A549 (cell line): ENCODE measurements at regions not wholly inside any gene's neighbourhood (a gene's known extent, or its start where the extent isn't known, plus 50 kb on each side); places are given as distances from the start of the nearest gene placed in this dataset.

ENCODE experiments used
- ATAC-seq, 2 experiments: fragments of 200-7000 bp in 1 of 2; fragments of >200 bp in 1 of 2; cut with Nextera tagmentation in 1 of 2; cut with Tn5 transposase in 1 of 2; 3 replicates each; pipeline versions ENCODE4 v1.8.0 to v1.9.1; 2018 to 2020; ENCODE audit warnings: mild to moderate bottlenecking in 1 of 2, moderate library complexity in 1 of 2
- CTCF ChIA-PET: fragments of 300-600 bp; sonication (Branson Sonifier 250); formaldehyde crosslinking; extraction: SDS; loops from one replicate; lab custom pipeline; 2021; ENCODE audit warnings: antibody characterized with exemption, inconsistent platforms; lab: Yijun Ruan, JAX
- POLR2A ChIA-PET: fragments of 350-600 bp; formaldehyde crosslinking; extraction: SDS; loops from one replicate; lab custom pipeline; 2021; ENCODE audit warnings: antibody characterized with exemption, inconsistent platforms; lab: Yijun Ruan, JAX
- DNase-seq, 2 experiments: peaks; one replicate each; pipeline versions ENCODE4 v3.0.0 to v3.0.0-alpha.2; 2011 to 2016; ENCODE audit warnings: low read depth in 1 of 2, low spot score in 1 of 2
- FAIRE-seq: peaks from 2 replicates; lab custom pipeline; 2011; peaks lifted over from hg19 to GRCh38; lab: Jason Lieb, UNC
- H3K27ac ChIP-seq, 2 experiments: fragments of >200 bp; sonication (Bioruptor Twin); formaldehyde crosslinking; 3 replicates each; pipeline ENCODE4 v1.5.1; 2016 to 2017
- H3K4me1 ChIP-seq: fragments of >200 bp; sonication (Bioruptor Twin); formaldehyde crosslinking; 3 replicates; pipeline ENCODE4 v1.6.1; 2016
- H3K4me2 ChIP-seq: fragments of >200 bp; sonication (Bioruptor Twin); formaldehyde crosslinking; 3 replicates; pipeline ENCODE4 v1.6.1; 2016
- H3K4me3 ChIP-seq: fragments of >200 bp; sonication (Bioruptor Twin); formaldehyde crosslinking; 3 replicates; pipeline ENCODE4 v1.5.1; 2016
- H3K9me3 ChIP-seq: fragments of >200 bp; sonication (Bioruptor Twin); formaldehyde crosslinking; 3 replicates; pipeline ENCODE4 v1.6.1; 2016
- CBX8 ChIP-seq: fragments of 200-600 bp; sonication (generic); IDR thresholded peaks from 2 replicates; pipeline ENCODE4 v1.6.1; 2016
- CEBPB ChIP-seq, 2 experiments: fragments of >200 bp in 1 of 2; sonication (Bioruptor Twin) in 1 of 2; formaldehyde crosslinking in 1 of 2; IDR thresholded peaks; 2 replicates each; pipeline ENCODE4 v1.6.1; 2012 to 2016
- CHD2 ChIP-seq: fragments of 150-350 bp; IDR thresholded peaks from 2 replicates; pipeline ENCODE4 v1.6.1; 2014; ENCODE audit warnings: low read length; ENCODE audit not compliant: partially characterized antibody
- CHD4 ChIP-seq: fragments of 200-600 bp; sonication (generic); IDR thresholded peaks from 2 replicates; pipeline ENCODE4 v1.6.1; 2016; ENCODE audit warnings: antibody characterized with exemption, mild to moderate bottlenecking, borderline replicate concordance
- EHMT2 ChIP-seq: fragments of 200-600 bp; sonication (generic); IDR thresholded peaks from 2 replicates; pipeline ENCODE4 v1.6.1; 2016; ENCODE audit warnings: antibody characterized with exemption, low read depth, mild to moderate bottlenecking, moderate library complexity
- EP300 ChIP-seq, 2 experiments: fragments of >200 bp; sonication (Bioruptor Twin); formaldehyde crosslinking; IDR thresholded peaks; 2 replicates in 1 of 2; 3 replicates in 1 of 2; pipeline ENCODE4 v1.6.1; 2016 to 2017
- ESRRA ChIP-seq: fragments of 150-350 bp; IDR thresholded peaks from 2 replicates; pipeline ENCODE4 v1.6.1; 2014; ENCODE audit warnings: mild to moderate bottlenecking, low read length, borderline replicate concordance
- FOSL2 ChIP-seq, 2 experiments: fragments of 450-650 bp in 1 of 2; fragments of >200 bp in 1 of 2; sonication (Bioruptor Twin) in 1 of 2; formaldehyde crosslinking; IDR thresholded peaks; 2 replicates each; pipeline versions ENCODE4 v1.5.0 to v1.6.1; 2016 to 2020; ENCODE audit warnings: mild to moderate bottlenecking in 1 of 2, moderate library complexity in 1 of 2
- FOXS1 ChIP-seq: fragments of 250-450 bp; sonication (Bioruptor Pico); IDR thresholded peaks from 2 replicates; pipeline ENCODE4 v1.5.0; 2020; ENCODE audit warnings: mild to moderate bottlenecking, moderate library complexity
- HDAC2 ChIP-seq: fragments of 200-600 bp; sonication (generic); IDR thresholded peaks from 2 replicates; pipeline ENCODE4 v1.6.1; 2016
- HES2 ChIP-seq: fragments of >200 bp; sonication (Bioruptor Twin); formaldehyde crosslinking; IDR thresholded peaks from 2 replicates; pipeline ENCODE4 v1.6.1; 2016
- HEYL ChIP-seq: fragments of 250-450 bp; sonication (Bioruptor Pico); IDR thresholded peaks from 2 replicates; pipeline ENCODE4 v1.8.0; 2021; ENCODE audit warnings: mild to moderate bottlenecking, moderate library complexity
- HOXA7 ChIP-seq: fragments of 250-450 bp; sonication (Bioruptor Pico); IDR thresholded peaks from 2 replicates; pipeline ENCODE4 v1.5.0; 2020; ENCODE audit warnings: mild to moderate bottlenecking, moderate library complexity
- HOXB5 ChIP-seq: fragments of 250-450 bp; sonication (Bioruptor Pico); IDR thresholded peaks from 2 replicates; pipeline ENCODE4 v1.5.0; 2020; ENCODE audit warnings: mild to moderate bottlenecking, moderate library complexity
- JUN ChIP-seq, 2 experiments: fragments of >200 bp; sonication (Bioruptor Twin); formaldehyde crosslinking; IDR thresholded peaks; 2 replicates in 1 of 2; 3 replicates in 1 of 2; pipeline ENCODE4 v1.6.1; 2016 to 2017
- KDM1A ChIP-seq: fragments of 200-600 bp; sonication (generic); IDR thresholded peaks from 2 replicates; pipeline ENCODE4 v1.6.1; 2016; ENCODE audit warnings: low read depth, mild to moderate bottlenecking
- MAZ ChIP-seq: fragments of 150-350 bp; IDR thresholded peaks from 2 replicates; pipeline ENCODE4 v1.6.1; 2014; ENCODE audit warnings: antibody characterized with exemption, low read depth, low read length, borderline replicate concordance
- MYC ChIP-seq: IDR thresholded peaks from 2 replicates; pipeline ENCODE4 v1.6.1; 2012; ENCODE audit warnings: mild to moderate bottlenecking, inconsistent platforms, low read length, improper control_type of control experiment, borderline replicate concordance
- NFE2L2 ChIP-seq: fragments of 150-350 bp; conservative IDR thresholded peaks from 2 replicates; pipeline ENCODE4 v1.6.1; 2014; ENCODE audit warnings: low read length
- PHF8 ChIP-seq: fragments of 200-600 bp; sonication (generic); IDR thresholded peaks from 2 replicates; pipeline ENCODE4 v1.6.1; 2016; ENCODE audit warnings: low read depth, mild to moderate bottlenecking, antibody characterized with exemption, moderate library complexity, borderline replicate concordance
- POLR2A ChIP-seq: IDR thresholded peaks from 2 replicates; pipeline ENCODE4 v1.6.1; 2012; ENCODE audit warnings: mild to moderate bottlenecking, low read length
- RNF2 ChIP-seq: fragments of 200-600 bp; sonication (generic); IDR thresholded peaks from 2 replicates; pipeline ENCODE4 v1.6.1; 2016; ENCODE audit warnings: low read depth, mild to moderate bottlenecking, antibody characterized with exemption, moderate library complexity, borderline replicate concordance
- SMC3 ChIP-seq: fragments of >200 bp; sonication (Bioruptor Twin); formaldehyde crosslinking; IDR thresholded peaks from 3 replicates; pipeline ENCODE4 v1.6.1; 2018; ENCODE audit warnings: inconsistent platforms
- TFCP2L1 ChIP-seq: fragments of 250-450 bp; sonication (Bioruptor Pico); IDR thresholded peaks from 2 replicates; pipeline ENCODE4 v1.5.0; 2021; ENCODE audit warnings: mild to moderate bottlenecking
- TP53 ChIP-seq: fragments of 250-450 bp; sonication (Bioruptor Pico); IDR thresholded peaks from 2 replicates; pipeline ENCODE4 v1.5.0; 2021; ENCODE audit warnings: mild to moderate bottlenecking, moderate library complexity
- ZNF302 ChIP-seq: fragments of 250-450 bp; sonication (Bioruptor Pico); IDR thresholded peaks from 2 replicates; pipeline ENCODE4 v1.9.0; 2021; ENCODE audit warnings: inconsistent platforms, mild to moderate bottlenecking, moderate library complexity
- WGBS: methylation state at CpG from one replicate; pipeline ENCODE4 v1.1.6; 2017; ENCODE audit errors: missing lambda C conversion rate; 5-methylcytosine and 5-hydroxymethylcytosine counted together
- TF ChIP-seq, protein P1 (sequence below): fragments of >200 bp; sonication (Bioruptor Twin); formaldehyde crosslinking; IDR thresholded peaks from 3 replicates; pipeline ENCODE4 v1.6.1; 2016
- TF ChIP-seq, protein P2 (sequence below): fragments of 250-450 bp; sonication (Bioruptor Pico); IDR thresholded peaks from 2 replicates; pipeline ENCODE4 v1.5.0; 2020; ENCODE audit warnings: low read depth, mild to moderate bottlenecking, moderate library complexity

DNA sequence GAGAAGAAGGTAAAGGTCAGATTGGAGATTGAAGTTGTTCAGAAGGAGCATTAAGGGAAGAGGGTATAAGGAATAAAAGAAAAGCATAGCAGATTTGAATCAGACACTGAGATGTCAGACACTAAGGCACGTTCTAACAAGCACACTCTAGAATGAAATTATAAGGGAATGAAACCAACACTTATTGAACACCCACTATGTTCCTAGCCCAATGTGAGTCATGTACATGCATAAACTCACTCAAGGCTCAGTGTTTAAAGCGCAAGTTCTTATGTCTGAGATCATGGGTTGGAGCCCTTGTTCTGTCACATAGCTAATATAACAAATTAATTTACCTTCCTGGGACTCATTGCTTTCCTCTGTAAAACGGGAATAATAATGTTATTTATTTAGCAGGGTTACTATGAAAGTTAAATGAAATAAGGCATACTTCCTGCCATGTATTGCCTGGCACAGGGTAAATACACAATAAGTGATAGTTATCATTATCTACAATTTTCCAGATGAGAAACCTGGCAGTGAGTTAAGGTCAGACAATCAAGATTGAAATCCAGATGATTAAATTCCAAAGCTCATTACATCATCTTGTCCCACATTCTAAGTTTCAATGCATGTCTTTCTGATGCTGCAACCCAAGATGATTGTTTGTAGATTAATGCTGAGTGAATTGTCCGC is 68.3 kb upstream of the DACH1 start:
- Histone ChIP-seq H3K4me3 (no peak overlapping the region), H3K27ac (no peak overlapping the region), H3K9me3 (no peaks in the 10 kb centered on the region), H3K4me2 (no peak overlapping the region), H3K4me1 (no peaks in the 10 kb centered on the region)
- 9% methylated on average over 4 of the region's 4 CpGs for WGBS
- no peak for ATAC-seq
- TF ChIP-seq FOXS1, result no peak
- TF ChIP-seq MYC, result no peak
- no peak for TF ChIP-seq HEYL (CRISPR knock-in tag)
- no peak for TF ChIP-seq CHD4
- TF ChIP-seq FOSL2 (IDR thresholded peaks at IDR 0.05), result no peak
- TF ChIP-seq FOSL2 (CRISPR knock-in tag; IDR thresholded peaks at IDR 0.05), result no peak
- no peak for TF ChIP-seq CHD2
- no peak for TF ChIP-seq HDAC2
- TF ChIP-seq EP300 (IDR thresholded peaks at IDR 0.05), result no peak
- TF ChIP-seq, protein P1, sequence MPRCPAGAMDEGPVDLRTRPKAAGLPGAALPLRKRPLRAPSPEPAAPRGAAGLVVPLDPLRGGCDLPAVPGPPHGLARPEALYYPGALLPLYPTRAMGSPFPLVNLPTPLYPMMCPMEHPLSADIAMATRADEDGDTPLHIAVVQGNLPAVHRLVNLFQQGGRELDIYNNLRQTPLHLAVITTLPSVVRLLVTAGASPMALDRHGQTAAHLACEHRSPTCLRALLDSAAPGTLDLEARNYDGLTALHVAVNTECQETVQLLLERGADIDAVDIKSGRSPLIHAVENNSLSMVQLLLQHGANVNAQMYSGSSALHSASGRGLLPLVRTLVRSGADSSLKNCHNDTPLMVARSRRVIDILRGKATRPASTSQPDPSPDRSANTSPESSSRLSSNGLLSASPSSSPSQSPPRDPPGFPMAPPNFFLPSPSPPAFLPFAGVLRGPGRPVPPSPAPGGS, result no peak
- TF ChIP-seq HOXB5 (CRISPR knock-in tag), result no peak
- TF ChIP-seq, protein P2, sequence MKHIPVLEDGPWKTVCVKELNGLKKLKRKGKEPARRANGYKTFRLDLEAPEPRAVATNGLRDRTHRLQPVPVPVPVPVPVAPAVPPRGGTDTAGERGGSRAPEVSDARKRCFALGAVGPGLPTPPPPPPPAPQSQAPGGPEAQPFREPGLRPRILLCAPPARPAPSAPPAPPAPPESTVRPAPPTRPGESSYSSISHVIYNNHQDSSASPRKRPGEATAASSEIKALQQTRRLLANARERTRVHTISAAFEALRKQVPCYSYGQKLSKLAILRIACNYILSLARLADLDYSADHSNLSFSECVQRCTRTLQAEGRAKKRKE (CRISPR knock-in tag), result no peak
- TF ChIP-seq EHMT2, result no peak
- no peak for TF ChIP-seq TP53
- TF ChIP-seq PHF8, result no peak
- no peak for TF ChIP-seq HES2
- TF ChIP-seq RNF2, result no peak
- no peak for FAIRE-seq
- CTCF ChIA-PET, result no interaction called here
- no peak for DNase-seq
- POLR2A ChIA-PET, result interaction anchor here (0.6 kb wide), 1 partner anchor 199 kb away, joined by 3 read pairs; no protein-coding TSS in a partner anchor

GRCh38 chr13:71924931-71925330 is 57.9 kb upstream of the DACH1 start:
- H3K27ac ChIP-seq, result no peak overlapping the region
- H3K9me3 ChIP-seq, result no peaks in the 10 kb centered on the region
- H3K4me2 ChIP-seq, result no peak overlapping the region
- no peaks in the 10 kb centered on the region for H3K4me1 ChIP-seq
- no peak overlapping the region for H3K4me3 ChIP-seq
- ATAC-seq (no peak), DNase-seq (no peak), FAIRE-seq (no peak)
- no peak for TF ChIP-seq HEYL (CRISPR knock-in tag)
- TF ChIP-seq PHF8, result no peak
- no peak for TF ChIP-seq ESRRA
- TF ChIP-seq ZNF302, result no peak
- no peak for TF ChIP-seq MAZ
- TF ChIP-seq KDM1A, result no peak
- TF ChIP-seq JUN (IDR thresholded peaks at IDR 0.05), result no peak
- TF ChIP-seq CBX8, result no peak
- no peak for TF ChIP-seq NFE2L2
- no peak for TF ChIP-seq POLR2A
- no peak for TF ChIP-seq TFCP2L1
- no peak for TF ChIP-seq SMC3
- no peak for TF ChIP-seq CHD2
- TF ChIP-seq HOXA7 (CRISPR knock-in tag), result no peak
- no peak for TF ChIP-seq CEBPB (IDR thresholded peaks at IDR 0.05)
- CTCF ChIA-PET, result interaction anchor here (0.7 kb wide), 1 partner anchor 368 kb away, joined by 4 read pairs; no protein-coding TSS in a partner anchor
- WGBS, result 5% methylated on average over 2 of the region's 2 CpGs
- POLR2A ChIA-PET, result no interaction called here
